Activated CD4-positive, alpha-beta T cell treated with anti-CD3 and anti-CD28 coated beads for 1 hour (primary cell): ENCODE measurements at regions not wholly inside any gene's neighbourhood (a gene's known extent, or its start where the extent isn't known, plus 50 kb on each side); places are given as distances from the start of the nearest gene placed in this dataset.

ENCODE experiments used
- DNase-seq: peaks from one replicate; pipeline ENCODE4 v3.0.0-alpha.2; 2020

DNA sequence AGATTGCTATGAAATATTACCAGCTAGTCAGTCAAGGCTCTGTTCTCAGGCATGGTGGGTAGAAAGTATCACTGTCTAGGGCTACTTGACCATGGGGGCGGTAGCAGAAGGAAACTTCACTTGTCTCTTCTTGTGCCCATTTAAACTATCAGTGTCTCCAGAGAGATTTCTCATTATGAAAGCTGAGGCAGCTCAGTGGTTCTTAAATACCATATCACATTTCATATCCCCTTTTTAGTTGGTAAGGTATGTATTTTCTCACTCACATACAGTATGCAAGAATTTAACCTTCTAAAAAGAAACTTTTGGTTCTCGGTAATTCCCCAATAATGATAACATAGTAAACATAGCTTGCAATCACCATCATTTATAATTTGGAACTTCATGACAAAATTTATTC lies 1180.0 kb upstream of the TENM4 start:
- no peak for DNase-seq

DNA sequence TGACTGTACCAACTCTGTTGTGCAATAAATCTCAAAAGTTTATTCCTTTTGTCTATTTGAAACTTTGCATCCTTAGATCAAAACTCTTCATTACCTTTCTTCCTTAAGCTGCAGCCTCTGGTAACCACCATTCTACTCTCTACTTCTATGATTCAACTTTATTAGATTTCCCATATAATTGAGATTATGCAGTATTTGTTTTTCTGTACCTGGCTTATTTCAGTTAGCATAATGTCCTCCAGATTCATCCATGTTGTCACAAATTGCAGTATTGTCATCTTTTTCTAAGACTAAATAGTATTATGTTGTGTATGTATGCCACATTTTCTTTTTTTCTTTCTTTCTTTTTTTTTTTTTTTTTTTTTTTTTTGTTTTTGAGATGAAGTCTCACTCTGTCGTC lies 1176.3 kb upstream of the TENM4 start:
- no peak for DNase-seq

DNA sequence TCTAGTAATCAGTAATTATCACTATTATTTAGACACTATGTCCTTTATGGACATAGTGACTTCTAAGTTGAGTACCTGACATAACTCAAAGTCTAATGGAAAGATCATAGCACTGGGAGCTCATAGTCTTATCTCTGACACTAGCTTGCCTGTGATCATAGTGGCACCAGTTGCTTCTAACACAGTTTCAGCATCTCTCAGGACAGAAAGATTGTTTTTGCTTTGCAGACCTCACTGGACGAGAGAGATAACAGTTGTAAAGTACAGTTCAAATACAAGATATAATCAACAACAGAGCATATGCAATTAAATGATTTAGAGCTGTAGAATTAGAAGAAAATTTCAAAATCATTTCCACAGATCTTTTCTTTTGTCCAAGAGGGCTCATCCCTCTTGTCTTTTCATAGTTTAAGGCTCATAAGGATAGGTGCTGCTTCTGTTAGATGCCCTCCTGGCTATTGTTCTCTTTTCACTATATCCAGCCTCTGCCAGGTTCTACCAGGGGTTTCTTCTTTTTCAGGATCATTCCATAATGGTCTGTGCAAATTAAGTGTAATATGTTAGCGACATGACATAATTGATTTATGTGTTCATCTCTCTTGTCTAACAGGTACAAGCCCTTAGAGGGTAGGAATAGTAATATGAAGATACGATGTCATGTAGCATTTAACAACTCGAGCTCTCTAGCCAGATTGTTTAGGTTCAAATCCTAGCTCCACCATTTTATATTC lies 1175.4 kb upstream of the TENM4 start:
- DNase-seq: no peak

DNA sequence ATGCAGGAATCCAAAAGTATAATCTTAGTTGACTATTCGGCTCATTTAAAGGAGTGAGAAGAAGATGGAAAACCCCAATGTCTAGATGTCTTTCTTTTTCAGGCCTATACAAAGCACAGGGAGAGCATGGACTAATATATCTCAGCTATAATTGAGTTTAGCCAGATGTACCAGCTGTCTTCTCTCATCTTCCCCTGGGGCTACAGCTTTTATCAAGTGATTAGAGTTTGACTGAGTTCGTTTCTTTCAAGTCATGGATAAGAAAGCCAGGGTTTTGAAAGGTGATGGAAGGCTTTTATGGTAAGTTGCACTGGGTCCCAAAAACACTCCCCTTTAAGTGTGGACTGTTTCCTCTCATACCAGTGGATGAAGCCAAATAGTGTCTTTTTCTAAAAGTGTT lies 1172.8 kb upstream of the TENM4 start:
- no peak for DNase-seq

DNA sequence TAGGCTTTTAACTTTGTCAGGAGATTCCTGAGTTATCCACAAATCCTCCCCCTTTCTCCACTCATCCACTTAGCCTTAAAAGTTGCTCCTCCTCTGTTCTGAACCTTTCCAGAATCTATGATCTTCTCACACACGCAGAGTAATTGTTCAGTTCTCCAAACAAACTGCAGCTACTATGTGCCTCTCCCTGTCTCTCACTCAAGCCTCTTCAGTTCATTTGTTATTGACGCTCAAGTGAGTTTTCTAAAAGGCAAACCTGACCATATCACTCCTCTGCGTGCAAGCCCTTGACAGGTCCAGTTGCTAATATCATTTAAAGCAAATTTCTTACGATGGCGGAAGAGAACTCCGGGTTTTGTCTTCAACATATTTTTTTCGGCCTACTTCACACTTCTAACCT lies 1169.7 kb upstream of the TENM4 start:
- DNase-seq: no peak

DNA sequence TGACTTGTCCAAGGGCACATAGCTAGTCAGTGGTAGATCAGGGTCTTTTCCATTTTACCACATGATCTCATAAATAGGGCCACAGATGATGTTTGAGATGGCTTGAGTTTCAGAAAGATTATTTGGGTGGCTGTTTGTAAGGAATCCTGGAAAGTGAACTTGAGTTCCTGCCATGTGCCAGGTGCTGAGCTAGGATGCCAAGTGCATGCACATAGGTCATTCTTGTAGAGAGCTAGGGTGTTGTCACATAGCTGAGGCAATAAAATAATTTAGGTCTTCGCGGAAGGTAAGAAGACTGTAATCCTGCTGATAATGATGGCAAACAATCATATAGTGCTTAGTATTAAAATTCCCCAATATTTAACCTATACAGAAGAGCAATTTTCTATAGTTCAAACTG lies 1162.6 kb upstream of the TENM4 start:
- DNase-seq: no peak

DNA sequence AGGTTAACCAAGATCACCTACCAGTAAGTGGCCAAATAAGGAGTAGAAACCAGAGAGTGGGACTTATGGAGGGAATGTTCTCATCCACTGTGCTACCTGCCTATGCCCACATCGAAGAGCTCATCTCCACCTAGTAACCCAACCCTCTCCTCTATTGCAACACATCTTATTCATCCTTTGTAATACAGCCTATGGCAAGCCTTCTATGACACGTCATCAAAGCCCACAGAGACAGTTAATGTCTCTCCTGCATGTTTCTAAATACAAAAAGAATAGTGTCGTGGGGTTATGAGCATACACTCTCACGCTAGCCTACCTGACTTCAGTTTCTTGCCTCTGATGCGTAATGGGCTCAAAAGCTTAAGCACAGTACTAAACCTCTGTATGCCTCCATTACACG lies 1158.1 kb upstream of the TENM4 start:
- no peak for DNase-seq

DNA sequence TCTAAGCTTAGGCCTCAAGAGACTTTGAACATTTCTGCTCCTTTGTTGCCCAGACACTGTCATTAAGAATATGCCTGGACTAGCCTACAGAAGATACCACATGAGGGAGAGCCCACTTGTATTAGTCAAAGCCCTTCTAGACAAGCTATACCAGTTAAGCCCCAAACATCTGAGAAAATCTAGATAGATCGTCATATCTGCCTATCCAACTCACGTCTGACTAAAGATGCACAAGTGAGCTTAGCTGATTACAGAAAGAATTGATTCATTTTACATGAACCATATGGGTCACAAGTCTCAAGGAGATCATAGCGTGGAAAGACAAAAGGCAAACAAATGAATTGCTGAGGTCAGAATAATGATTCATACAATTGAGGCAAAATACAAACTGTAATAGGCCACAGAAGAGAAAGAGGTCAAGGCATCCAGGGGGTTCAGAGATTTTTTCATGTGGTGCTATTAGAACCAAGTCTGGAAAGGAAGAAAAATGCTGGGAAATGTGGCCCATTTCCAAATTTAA lies 1155.5 kb upstream of the TENM4 start:
- DNase-seq: no peak

DNA sequence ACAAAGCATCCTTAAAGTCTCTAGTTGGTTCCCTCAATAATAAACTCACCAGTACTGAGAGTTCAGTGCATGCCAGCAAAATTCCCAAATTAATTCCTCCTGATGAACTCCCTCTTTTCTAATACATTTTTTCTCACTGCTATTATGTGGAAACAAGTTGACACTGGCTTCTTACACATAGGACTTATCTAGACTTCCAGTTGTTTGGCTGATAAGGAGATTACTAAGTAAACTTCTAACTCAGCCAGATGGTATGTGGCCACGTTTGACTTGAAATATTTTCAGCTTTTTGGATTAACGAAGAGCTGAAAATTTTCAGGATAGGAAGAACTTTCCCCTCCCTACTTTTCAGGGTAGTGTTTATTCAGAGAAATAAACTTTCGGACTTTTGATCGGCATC lies 1154.2 kb upstream of the TENM4 start:
- DNase-seq: no peak

DNA sequence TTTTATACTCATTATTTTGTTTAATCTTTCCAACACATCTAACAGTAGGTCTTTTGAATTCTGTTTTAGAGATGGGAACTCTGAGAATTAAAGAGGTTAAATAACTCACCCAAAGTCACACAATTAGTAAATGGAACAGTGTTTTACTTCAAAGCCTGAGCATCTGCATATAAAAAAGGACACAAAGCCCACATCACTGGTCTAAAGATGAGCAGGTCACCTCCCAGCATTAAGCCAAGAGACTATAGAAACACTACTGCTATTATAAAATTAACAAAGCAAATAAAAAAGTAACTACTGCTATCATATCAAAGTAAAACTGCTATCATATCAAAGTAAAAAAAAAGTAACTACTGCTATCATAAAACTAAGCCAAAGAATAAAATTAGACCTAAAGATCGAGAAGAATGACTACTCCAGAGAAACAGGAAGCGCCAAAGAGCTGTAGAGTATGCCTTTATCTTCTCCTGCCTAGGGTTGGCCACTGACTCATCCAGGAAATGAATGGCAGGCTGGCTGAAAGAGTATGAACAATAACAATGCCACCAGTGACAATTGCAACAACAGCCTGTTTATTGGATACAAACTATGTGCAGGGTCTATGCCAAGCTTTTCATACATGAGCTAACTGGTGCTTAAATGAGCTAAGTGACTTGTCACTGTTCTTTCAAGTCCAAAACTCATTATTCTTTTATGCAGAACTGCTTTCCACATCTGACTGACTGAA lies 1153.0 kb upstream of the TENM4 start:
- DNase-seq: no peak

DNA sequence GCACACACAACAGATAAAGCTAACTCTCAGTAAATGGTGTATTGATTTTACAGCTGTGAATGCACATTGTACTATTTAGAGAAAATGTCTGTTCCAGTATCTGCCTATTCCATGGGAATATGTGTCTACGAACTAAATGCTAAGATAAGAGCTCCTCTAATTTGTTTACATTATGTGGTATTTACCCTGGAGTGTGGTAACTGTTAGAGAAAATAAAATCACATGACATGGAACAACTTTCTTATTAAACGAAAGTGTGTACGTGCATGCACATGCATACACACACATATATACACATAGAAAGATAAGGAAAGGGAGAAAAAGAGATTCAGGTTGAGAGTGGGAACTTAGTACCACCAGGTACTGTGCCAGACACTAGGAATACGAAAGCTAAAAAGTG lies 1151.7 kb upstream of the TENM4 start:
- no peak for DNase-seq

DNA sequence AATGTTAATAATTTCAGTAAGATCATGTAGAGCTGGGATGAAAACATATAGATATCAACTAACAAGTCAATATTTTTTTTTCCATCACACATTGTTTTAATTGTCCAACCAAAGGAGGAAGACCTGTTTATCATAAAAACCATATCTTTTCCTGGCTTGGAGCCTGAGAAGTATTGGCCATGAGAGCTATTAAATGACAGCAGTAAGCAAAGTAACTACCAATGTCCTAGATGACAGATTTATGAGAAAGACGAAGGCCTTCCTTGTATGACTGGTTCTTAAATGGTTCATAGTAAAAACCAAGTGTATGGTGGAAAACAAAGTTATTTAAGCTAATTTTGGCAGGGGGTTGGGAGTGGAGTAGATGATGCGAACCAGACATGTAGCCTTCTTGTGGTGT lies 1147.1 kb upstream of the TENM4 start:
- no peak for DNase-seq

DNA sequence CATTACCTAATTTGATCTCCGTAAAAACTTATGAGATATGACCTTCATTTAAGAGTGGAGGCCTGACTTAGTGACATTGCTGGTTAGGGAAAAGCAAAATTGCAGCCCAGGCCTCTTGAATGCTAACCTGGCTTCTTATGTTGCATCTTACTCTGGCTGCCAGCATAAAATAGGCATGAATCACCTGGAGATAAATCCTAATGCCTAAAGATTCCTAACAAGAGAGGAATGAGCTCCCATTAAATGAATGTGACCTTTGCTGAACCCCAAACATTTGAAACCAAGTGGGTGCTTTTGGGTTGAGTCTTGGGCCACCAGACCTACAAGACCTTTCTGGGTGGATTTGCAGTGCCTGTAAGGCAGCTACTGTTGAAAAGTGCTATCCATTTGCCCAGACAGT lies 1145.6 kb upstream of the TENM4 start:
- DNase-seq: no peak

DNA sequence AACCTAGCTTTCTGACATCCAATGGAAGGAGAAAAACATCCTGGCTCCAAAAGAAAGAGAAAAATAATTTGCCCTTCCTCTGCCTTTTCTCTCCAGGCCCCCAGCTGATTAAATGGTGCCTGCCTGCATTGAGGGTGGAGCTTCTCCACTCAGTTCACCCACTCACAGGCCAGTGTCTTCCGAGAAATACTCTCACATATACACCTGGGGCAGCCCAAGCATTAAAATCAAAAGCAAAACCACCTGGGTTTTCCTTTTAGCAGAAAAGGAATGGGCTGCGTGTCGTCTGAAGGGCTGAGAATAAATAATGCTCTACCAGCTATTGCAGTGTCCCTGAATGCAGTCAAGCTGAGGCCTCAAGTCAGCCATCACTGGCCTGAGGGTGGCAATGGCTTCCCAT lies 1143.8 kb upstream of the TENM4 start:
- no peak for DNase-seq

DNA sequence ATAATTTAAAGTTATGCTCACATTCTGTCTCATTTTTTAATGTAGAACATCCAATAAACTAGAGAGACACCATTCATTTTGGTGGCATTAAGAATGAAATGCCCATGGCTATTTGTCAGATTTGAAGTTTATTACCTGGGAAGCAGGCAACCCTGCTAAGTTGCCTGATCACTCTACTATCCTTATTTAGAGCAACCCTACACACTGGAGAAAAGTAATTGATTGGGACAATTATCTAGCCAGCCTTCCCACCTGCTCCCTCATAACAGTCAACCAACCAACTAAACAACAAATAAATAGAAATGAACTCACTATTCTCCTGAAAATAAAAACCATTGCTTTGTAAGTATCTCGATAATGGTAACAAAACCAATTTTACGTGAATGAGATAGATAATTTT lies 1129.0 kb upstream of the TENM4 start:
- no peak for DNase-seq

DNA sequence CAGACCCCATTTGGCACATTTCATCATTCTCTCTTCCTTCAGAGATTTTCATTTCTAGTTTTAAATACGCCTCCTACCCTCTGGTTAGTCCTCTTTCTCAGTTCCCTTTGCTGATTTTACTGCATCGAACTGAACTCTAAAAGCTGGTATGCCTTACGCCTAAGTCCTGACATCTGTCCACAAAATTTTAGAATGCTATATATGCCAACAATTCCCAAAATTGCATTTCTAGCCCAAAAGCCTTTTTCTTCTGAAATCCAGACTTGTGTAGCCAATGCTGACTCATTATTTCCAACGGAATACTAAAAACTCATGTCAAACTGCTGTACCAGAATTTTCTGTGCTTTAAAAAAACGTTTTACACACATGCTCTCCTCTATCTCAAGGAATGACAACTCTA lies 1124.4 kb upstream of the TENM4 start:
- DNase-seq: no peak

DNA sequence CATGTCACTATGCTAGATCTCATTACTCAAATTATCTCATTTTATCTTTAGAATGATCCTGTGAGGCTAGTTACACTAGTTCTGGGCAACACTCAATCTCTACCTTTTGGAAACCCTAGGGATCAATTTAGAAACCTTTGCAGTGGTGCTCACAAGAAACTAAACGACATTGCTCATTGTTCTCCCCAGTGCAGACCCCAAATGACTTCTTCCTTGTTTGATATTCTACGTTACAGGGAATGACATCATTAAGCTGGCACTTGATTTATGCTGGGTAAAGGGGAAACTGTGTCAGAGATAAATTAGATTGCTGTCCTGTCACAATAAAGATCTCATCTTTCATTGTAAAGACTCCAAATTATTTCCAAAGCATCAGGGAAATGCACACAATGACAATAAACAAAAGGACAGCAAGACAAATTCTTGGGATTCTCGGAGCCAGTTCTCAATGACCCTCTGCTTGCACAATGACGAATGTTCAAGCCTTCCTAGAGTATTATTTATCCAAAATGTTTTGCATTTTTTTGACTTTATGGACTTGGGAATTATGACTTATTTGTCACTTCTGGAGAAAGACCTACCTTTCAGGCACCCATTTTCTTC lies 1121.8 kb upstream of the TENM4 start:
- DNase-seq: no peak

DNA sequence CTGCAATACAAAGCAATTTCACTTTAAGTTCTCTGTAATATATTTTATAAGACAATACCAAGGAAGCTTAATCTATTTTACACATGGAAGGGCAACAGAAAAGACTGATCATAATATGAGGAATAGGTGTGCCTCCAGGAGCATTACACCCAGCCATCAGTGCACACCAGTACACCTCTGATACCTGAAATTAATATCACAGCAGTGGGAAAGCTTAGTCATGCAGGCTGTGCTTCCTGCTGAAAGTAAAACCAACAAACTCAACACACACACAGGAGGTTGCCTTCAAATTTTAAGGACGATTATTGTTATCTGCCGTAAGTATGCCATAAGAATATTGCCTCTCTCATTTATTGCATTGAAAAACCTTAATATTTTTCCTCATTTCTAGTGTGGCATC lies 1119.1 kb upstream of the TENM4 start:
- DNase-seq: no peak

DNA sequence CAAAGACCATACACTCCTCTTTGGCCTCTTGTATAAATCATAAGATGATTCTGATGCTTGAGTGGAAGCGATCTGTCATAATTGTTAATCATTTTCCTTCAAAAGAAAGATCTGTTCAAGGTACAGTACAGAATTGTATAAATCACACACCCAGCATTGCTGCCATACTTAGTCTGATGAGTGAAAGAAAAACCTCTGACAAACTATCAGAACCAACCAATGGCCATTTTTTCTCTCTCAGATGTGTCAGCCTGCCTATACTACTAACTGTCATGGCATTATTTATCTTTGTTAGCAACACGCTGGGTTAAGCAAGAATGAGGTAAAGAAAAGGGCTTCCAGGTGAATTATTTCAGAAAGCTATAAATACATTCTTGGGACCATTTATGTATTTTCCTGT lies 1112.7 kb upstream of the TENM4 start:
- no peak for DNase-seq

DNA sequence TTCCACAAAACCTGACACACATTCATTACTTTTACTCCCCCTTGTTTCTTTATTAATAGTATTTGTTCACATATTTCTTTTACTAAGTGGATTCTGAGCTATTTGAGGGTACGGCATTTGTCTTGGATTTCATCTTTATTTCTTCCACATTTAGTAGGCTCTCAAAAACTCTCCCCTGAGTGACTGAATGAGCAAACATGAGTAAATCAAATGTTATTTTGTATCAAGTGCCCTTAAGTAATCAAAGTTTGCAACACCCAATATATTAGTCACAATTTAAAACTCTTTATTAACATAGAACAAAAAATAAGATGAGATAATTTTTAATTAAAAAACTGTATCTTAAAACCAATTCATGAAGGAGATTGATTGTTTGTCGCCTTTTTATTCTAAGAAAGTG lies 1101.9 kb upstream of the TENM4 start:
- DNase-seq: no peak

DNA sequence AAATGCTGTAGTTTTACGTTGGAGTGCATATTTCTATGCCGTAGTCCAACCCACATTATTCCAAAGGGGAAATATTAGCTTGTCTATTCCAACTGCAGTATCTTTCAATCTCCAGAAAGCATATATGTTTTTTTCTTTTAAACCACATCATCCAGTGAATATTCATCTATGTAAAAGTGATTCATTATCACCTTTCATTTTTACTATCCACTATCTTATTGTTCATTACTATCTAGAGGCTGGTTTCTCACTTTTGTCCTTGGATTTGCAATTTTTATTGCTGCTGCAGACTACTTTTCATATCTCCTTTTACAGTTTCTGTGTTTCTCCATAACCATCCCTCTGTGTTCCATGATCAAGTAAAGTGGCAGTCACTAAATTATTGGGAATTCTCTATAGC lies 1097.2 kb upstream of the TENM4 start:
- no peak for DNase-seq

DNA sequence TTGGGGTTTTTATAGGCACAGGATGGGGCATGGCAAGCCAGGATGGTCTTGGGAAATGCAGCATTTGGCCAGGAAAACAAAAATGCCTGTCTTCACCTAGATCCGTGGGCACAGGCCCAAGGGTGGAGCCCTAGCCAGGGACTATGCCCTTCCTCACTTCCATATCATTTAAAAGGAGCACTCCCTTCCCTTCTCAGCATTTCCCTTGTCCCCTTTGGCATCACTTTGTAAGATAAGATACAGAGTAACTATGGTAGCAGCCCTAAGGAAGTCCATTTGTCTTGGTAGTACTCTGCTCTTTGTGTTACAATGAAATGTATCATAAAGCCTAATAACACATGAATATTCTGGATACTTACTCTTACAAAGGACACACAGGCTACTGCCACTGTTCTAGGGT lies 1092.6 kb upstream of the TENM4 start:
- no peak for DNase-seq

DNA sequence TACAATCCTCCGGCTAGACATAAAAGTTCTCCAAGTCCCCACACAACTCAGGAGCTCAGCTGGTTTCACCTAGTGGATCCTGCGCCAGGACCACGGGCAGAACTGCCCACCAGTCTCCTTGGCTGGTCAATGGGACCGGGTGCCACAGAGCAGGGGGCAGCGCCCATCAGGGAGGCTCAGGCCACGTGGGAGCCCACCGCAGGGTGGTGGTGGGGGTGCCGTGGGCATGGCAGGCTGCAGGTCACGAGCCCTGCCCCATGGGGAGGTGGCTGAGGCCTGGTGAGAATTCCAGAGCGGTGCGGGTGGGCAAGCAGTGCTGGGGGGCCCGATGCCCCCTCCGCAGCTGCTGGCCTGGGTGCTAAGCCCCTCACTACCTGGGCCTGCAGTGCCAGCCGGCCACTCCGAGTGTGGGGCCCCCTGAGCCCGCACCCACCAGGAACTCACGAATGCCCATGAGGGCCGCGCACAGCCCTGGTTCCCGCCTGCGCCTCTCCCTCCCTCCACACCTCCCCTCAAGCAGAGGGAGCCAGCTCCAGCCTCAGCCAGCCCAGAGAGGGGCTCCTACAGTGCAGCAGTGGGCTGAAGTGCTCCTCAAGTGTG lies 1091.9 kb upstream of the TENM4 start:
- no peak for DNase-seq

DNA sequence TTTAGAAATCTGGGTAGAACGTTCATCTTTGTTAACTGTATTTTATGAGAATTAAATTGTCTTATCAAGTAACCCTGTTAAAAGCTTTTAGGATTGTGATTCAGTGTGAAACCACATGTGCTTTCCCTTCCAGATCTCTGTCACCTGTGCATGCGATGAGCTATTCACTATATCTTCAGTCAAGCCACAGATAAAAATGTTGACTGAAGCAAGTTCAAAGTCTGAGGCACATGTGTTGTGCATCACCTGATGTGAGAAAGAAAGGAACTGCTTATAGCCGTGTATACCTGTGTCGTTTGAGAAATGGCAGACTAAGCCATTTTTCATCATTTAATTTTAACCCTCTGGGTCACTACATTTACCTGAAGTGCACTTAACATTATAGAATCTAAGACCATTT lies 1088.9 kb upstream of the TENM4 start:
- no peak for DNase-seq
